HG02884 (cell line): ENCODE measurements at regions not wholly inside any gene's neighbourhood (a gene's known extent, or its start where the extent isn't known, plus 50 kb on each side); places are given as distances from the start of the nearest gene placed in this dataset.
"Not testable (repeated sequence)": the region's sequence is repeated elsewhere in the genome, so short reads cannot be mapped to it uniquely, and the experiment has no call there.

Experiments used
- ATAC-seq: cut with Tn5 transposase; IDR thresholded peaks from one replicate; pipeline ENCODE4 v1.9.1; 2021; ENCODE audit warnings: mild to moderate bottlenecking, moderate library complexity; ENCODE audit not compliant: unreplicated experiment

DNA sequence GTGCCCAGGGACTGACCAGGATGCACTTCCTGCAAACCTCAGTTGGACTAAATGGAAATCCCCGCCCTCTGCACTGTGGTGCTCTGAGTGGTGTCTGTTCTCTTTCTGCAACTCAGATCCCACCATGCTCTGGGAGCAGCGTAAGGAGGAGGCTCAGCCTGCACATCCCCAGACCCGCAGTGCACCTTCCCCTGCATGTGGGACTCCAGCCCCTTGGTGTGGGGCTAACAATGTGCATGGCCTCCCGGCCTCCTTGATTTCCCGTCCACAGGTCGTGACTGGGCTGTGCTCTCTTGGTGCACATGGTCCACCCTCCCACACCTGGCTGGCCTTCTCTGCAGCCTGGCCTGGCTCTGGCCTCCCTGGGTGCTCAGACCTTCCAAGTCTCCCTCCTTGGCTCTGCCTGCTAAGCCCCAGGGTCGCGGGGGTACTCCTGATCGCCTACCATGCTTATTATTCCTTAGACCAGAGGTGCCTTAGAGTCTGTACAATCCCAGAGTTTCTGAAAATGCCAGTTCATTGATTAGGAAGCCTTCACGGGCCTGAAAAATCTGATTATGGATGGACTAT, 397.5 kb downstream of the IRX2 start:
- ATAC-seq = no peak

DNA sequence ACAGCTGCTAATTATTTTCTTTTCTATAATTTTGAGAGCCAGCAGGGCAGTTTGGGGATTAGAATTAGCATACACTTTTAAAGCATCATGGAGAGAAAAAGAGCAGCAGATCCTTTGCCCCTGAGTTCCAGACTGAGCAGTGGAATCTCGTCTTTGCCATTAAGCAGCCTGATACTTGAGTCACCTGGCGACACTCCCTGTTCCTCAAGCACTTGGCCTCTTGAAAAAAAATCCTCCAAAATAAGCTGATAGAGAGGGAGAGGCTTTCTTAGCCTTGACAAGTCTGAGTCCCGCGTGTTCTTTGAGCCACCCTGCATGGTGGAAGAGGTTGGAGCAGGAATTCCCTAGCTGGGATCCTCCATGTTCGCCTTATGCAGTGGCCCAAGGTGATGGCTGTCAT, 398.3 kb downstream of the IRX2 start:
- no peak for ATAC-seq

DNA sequence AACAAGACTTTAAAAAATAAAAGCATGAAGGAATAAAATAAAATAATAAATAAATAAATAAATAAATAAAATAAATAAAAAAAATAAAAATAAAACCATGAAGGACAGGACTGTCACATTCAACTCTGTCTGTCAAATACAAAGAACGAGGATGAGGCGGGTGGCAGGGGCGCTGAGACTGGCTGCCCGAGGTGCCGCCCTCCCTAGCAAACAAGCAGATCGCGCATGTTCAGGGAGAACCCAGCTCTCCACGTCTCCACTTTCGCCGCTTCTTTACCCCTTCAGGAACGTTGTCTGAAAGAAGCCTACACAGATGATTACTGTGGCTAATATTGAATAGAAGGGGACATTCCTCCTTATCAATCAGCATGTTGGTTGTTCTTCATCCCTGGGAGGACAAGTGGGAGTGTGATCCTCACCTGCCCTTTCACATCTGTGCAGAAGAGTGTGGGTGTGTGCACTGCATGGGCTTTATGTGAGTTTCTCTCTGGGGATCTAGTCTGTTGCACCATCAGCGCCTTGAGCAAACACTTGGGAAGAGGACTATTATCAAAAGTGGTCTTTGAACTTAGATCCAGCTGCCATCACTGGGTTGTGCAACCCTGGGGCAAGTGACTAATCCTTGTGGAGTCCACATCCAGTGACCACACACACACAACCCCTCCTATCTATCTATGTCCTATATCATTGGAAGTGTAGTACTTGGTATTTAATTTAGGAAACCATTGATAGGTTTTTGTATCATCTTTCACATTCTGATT, 399.2 kb downstream of the IRX2 start:
- ATAC-seq = no peak

DNA sequence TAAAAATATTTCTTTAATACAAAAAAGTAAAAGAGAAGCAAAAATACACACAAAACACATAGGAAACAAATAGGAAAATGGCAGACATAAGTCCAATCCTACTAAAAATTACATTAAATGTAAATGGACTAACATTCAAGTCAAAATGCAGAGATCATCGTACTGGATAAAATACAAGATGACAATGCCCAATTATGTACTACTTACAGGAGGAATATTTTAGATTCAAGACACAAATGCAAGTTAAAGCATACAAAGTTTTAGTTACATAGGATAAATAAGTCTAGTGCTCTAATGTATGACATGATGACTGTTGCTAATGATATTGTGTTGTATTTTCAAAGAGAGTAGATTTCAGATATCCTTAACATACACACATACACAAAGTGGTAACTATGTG, 401.7 kb downstream of the IRX2 start:
- not testable (repeated sequence) for ATAC-seq

DNA sequence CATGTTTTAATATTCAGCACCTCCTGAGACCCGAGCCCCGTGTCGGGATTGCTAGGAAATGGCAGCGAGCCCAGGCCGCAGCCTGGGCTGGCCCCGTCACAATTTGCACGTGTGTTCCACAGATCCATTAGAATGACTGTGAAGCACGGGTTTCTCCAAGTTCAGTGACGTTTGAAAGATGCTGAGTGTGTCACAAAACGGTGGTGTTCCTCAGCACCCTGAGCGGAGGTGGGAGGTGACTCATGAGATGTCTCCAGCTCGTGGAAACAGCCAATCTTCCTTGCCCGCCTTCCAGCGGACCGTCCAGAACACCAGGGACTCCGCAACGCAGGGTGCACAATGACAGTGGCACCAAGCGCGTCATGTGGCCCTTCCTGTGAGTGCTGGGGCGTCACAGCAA, 412.8 kb downstream of the IRX2 start:
- no peak for ATAC-seq

DNA sequence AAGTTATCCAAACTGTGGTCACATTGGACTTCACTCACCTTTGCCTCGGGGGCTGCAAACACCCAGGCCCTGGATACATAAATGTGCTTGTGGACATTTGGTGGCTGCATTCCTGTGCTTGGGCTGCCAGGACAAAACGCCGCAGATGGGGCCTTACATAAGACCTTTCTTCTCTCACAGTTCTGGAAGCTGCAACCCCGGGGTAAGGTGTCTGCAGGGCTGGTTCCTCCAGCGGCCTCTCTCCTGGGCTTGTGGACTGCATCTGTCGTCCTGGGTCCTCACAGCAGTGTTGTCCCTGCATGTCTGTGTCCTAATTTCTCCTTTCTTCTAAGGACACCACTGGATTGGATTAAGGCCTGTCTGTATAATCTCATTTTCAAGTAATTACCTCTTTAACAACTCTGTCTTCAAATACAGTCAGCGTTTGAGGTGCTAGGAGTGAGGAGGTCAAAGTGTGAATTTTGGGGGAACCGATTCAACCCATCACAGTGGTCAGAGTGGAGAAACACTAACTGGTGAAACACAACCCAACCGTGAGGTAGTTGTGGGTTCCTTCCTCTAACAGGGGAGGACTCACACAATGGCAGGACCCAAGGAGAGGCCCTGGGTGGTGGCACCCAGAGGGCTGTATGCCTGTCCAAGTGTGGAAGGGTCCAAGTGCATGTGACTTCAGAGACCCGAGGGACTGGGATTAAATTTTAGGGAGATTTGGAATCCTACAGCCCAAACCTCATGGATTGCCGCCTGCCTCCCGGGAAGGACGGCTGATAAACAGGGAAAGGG, 415.6 kb downstream of the IRX2 start:
- ATAC-seq = no peak

DNA sequence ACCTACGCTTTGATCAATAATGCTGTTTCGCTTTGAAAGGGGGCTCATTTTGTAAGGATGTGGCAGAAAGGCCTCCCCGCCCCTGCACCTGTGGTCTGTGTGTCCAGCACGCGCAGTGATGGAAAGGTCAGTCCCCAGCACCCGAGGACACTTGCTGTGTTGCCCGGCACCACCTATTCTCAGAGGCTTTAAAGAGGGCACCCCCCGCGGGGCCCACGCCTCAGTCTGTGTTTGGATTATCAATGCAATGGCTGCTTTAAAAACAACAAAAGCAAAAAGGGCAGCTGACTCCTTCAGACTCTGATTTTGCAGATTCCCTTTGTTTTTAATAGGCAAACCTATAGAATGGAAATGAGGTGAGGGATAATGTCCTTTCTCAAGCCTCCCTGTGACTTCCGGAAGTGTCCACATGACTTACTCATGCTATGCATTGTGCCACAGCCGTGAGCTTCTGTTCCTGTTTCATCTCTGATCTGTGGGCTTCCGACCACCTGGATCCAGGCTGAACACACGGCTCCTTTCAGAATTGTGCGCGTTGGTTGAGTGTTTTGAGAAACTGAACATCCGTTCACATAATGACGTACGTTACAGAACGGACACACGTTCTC, 416.2 kb downstream of the IRX2 start:
- ATAC-seq = no peak

DNA sequence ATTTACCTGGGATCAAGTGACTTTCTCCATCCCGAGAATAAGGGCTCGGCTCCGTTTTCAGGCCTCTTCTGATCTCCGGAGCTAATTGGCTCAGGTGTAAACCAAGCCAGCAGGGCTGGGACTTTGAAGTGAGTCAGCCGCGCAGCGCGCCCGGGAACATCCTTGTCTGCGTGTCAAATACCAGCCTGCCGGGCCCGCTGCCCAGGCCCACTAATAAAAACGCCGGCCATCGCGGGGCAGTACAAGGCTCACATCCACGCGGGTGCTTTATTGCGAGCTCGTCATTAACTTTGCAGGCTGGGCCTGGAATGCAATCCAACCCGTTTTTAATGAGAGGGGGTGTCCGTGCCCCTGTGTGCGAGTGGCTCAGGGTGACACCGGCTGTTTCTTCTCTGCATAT, 416.8 kb downstream of the IRX2 start:
- no peak for ATAC-seq

DNA sequence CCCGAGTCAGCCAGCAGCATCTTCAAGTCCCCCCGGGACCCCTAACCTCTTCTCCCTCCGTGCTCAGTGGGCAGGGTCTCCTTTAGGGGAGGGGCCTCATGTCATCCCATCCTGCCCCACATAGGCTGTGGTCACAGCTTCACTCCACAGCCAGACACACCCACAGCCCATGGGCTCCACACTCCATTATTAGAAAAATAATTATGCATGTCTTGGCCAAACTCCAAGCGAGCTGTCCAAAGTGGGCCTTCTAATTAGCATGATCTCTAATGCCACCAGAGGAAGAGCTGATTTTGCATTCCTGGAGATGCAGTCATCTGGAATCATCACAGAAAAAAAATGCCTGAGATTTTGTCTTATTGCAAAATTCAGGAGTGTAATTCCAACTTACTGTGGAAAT, 418.2 kb downstream of the IRX2 start:
- no peak for ATAC-seq

DNA sequence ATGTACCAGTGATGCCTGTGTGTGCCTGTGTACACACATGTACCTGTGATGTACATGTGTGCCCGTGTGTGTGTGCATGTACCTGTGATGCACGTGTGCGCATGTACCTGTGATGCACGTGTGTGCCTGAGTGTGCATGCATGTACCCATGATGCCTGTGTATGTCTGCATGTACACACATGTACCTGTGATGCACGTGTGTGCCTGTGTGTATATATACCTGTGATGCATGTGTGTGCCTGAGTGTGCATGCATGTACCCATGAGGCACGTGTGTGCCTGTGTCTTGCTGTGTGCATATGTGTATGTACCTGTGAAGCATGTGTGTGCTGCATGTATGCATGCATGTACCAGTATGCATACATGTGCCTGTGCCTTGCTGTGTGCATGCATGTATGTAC, 419.0 kb downstream of the IRX2 start:
- ATAC-seq = no peak

DNA sequence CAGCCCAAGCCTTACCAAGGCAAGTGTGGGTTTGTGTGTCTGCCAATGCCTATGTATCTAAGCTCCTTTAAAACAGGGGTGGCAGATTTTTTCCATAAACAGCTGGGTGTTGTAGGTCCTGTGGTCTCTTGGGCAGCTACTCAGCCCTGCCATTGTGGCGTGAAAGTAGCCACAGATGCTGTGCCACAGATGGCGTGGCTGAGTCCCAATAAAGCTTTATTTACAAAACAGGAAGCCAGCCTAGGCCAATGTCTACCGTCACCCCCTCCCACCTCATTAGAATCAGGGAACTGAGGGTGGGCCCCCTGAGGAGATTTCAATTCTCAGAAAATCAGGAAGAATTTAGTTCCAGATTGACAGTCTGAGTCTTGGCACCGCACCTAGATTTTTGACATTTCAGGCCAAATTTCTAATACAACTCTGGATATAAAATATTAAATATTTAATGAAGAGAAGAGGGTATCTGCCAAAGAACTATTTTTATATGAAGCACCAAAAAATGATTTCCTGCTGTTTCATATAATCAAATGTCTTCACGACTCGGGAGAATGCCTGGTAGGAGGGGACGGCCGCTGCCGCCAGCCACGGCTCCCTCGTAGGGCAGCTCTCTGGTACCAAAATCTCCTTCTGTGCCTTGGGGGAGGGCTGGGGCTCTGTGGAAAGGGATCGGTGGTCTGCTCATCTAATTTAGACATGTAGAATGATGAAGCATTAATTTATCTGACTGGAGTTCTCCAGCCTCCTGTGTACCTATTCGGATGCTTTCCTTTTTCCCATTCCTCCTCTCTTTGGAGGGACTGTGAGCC, 420.9 kb downstream of the IRX2 start:
- no peak for ATAC-seq

DNA sequence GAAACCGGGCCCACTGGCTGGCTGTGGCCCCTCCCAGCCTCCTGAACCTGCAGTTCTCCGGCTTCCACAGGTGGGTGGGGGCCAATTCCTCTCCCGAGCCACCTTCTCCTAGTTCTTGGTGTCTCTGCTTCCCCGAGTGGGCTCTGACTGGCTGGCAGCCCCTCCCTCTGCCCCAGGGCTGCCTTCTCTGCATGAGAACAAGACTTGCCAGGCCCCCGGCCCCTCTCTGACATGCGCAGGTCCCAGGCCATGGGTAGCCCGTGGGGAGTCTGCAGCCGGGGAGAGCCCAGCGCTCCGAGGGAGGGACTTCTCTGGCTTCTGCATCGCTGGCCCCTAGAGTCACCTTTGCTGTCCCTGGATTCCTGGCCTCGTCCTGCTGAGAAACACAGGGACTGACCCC, 421.7 kb downstream of the IRX2 start:
- ATAC-seq = no peak

DNA sequence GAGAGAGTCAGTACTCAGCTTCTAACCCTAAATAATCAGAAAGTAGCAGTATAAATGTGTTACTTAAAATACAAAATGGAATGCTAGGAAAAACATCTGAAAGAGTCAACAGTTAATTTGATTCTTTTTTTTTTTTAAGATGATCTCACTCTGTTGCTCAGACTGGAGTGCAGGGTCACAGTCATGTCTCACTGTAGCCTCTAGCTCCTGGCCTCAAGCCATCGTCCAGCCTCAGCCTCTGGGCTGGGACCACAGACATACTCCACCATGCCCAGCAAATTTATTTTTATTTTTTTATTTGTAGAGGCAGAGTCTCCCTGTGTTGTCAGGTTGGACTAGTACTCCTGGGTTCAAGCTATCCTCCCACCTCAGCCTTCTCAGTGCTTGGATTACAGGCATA, 424.9 kb downstream of the IRX2 start:
- no peak for ATAC-seq

DNA sequence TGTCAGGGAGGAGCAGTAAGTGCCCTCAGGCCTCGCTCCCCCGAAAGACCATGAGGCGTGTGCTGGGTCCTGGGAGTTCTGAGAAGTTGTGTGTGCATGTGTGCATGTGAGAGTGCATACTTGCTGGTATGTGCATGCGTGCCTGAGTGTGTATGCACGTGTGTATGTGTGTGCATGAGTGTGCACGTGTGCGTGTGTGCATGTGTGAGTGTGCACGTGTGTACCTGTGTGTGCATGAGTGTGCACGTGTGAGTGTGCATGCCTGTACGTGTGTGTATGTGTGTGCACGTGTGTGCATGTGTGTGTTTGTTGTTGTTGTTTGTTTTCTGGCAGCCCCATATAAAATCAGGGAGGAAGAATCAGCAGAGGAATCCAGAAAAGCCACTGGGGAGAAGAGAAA, 426.7 kb downstream of the IRX2 start:
- ATAC-seq = no peak

DNA sequence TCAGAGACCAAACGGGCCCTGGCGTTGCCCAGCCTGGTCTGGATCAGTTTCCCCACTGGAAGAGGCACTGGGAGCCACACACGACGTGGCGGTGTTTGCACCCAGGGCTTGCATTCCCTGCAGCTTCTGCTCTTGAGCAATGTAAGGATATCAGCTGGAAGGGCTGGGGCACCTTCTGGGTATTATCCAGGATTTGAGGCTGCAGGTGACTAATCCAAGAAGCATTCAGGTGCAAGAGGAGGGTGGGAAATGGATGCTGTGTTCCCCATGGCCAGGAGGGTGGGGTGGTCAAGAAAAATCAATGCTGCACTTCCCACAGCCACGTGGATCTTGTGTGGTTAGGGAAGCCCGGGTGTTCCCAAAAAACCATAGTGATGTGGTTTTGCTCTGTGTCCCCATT, 430.9 kb downstream of the IRX2 start:
- ATAC-seq = no peak

DNA sequence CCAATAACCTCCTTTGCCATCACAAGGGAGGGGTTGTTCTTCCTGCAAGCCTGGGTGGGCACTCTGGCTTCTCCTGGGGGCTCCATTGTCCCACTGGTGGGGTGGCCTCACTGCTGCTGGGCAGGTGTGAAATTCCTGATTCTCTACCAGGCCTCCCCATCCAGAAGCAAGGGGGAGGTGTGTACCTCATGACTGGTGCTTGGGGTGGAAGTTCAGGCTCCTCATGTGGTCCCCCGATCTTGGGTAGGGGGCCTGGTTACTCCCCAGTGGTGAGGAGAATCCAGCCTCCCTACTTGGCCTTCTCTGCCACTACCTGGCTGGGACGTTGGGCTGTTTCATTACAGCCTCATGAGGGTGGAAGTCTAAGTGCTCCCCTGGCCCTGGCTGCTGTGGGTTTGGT, 433.9 kb downstream of the IRX2 start:
- no peak for ATAC-seq

DNA sequence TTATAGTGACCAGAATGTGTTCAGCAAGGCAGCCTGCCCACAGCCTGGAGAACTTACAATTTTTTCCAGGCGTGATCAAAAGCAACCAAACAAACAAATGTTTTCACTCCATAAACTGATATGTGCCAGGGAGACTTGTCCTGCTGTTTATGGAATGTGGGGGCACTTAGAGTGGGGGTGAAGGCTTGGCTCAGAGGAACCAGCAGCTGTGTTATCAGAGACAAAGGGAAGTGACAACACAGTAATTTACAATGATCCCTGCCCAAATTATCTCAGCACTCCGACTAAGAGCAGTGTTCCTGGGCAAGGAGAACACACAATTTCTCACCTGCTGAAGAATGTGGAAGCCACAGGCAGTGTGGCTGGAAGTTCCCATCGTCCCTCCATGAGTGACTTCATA, 429.1 kb upstream of the IRX4 start:
- no peak for ATAC-seq

DNA sequence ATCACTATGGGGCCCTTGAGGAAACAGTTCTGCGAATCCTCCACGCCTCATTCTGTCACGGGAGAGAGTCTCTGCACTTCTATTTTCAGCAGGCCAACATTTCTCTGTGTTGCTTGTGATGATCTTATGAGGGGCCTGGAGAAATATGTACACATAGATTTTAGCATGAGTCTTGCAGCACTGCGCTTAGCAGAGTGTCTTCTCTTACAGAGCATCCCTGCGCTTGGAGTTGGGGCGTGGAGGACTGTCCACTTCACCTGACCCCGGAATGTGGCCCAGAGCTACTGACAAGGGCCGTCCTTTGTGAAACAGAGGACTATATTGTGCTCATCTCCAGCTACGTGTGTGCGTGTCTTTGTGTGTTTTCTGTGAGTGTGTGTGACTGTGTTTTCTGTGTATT, 428.2 kb upstream of the IRX4 start:
- ATAC-seq = no peak

DNA sequence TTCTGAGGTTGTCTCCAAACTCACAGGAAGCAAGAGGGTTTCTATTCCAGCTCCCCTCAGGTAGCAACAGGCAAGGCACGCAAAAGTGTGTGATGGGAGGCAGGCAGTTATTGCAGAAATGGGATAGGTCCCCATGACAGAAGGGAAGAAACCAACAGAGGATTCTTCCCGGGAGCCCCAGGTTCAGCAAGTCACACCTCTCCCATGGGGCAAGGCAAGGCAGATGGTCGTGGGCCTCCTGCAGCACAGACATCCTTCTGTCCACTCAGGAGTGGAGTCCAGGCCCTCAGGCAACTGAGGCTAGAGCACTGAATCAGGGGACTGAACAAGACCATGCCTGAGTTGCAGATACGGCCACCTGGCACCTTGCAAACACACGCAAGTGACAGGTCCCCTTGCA, 424.9 kb upstream of the IRX4 start:
- no peak for ATAC-seq

DNA sequence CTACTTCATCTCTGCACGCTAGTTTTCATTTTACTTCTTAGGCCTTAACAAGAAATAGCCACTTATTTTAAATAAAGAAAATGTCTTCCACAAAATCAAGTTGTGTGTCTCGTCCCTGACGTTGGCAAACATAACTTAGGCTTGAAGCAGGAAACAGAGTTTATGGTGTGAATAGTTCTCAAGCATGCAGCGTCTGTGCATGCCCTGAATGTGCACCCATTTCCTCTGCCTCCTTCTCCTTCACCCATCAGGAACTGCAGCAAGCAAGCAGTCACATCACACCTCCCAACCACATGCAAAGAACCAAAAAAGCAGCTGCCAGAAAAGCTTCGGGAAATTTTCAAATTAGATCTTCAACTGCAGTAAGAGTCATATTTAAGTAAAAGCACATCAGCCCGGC, 424.0 kb upstream of the IRX4 start:
- no peak for ATAC-seq
